PC-3 (cell line): ENCODE measurements at regions not wholly inside any gene's neighbourhood (a gene's known extent, or its start where the extent isn't known, plus 50 kb on each side); places are given as distances from the start of the nearest gene placed in this dataset.

ENCODE experiments used
- CTCF ChIP-seq: fragments of 300-600 bp; sonication (generic); conservative IDR thresholded peaks from 2 replicates; pipeline ENCODE4 v1.5.1; 2017; ENCODE audit warnings: antibody characterized with exemption, low read depth, mild to moderate bottlenecking, low read length
- EZH2 ChIP-seq: fragments of 300-600 bp; sonication (generic); IDR thresholded peaks from one replicate; pipeline ENCODE4 v1.6.1; 2017; ENCODE audit warnings: antibody characterized with exemption, mild to moderate bottlenecking, low read length; ENCODE audit not compliant: unreplicated experiment
- EZH2phosphoT487 ChIP-seq: fragments of 300-600 bp; sonication (generic); IDR thresholded peaks from 2 replicates; pipeline ENCODE4 v1.6.1; 2018; ENCODE audit warnings: mild to moderate bottlenecking, antibody characterized with exemption, low read length, borderline replicate concordance

GRCh38 chr13:64662887-64663593, 2567.1 kb downstream of the PCDH9 start:
- no peak for TF ChIP-seq CTCF
- TF ChIP-seq EZH2phosphoT487: no peak
- no peak for TF ChIP-seq EZH2
